HepG2 (cell line): ENCODE measurements at regions not wholly inside any gene's neighbourhood (a gene's known extent, or its start where the extent isn't known, plus 50 kb on each side); places are given as distances from the start of the nearest gene placed in this dataset.

Experiments used
- CEBPB ChIP-seq: IDR thresholded peaks from 2 replicates; pipeline ENCODE4 v1.6.1; 2011; ENCODE audit warnings: low read depth, low read length, improper control_type of control experiment, borderline replicate concordance
- DNMT1 ChIP-seq: sonication (generic); formaldehyde crosslinking; IDR thresholded peaks from 2 replicates; pipeline ENCODE4 v1.5.1; 2020; ENCODE audit warnings: mild to moderate bottlenecking, missing genetic modification reagents
- FOXK1 ChIP-seq: sonication (generic); formaldehyde crosslinking; IDR thresholded peaks from 2 replicates; pipeline ENCODE4 v1.4.0; 2020; ENCODE audit warnings: low read depth, missing genetic modification reagents, borderline replicate concordance
- HNF4G ChIP-seq, 2 experiments: sonication (generic) in 1 of 2; formaldehyde crosslinking in 1 of 2; IDR thresholded peaks; 2 replicates each; pipeline versions ENCODE4 v1.4.0 to v1.6.1; 2011 to 2020; ENCODE audit warnings: borderline replicate concordance in 2 of 2, low read depth in 2 of 2, mild to moderate bottlenecking in 2 of 2, low read length in 1 of 2, missing genetic modification reagents in 1 of 2, moderate library complexity in 1 of 2
- ISL2 ChIP-seq: sonication (generic); formaldehyde crosslinking; IDR thresholded peaks from 2 replicates; pipeline ENCODE4 v1.5.0; 2020; ENCODE audit warnings: missing genetic modification reagents
- TCF12 ChIP-seq, 2 experiments: fragments of 450-650 bp in 1 of 2; sonication (generic) in 1 of 2; formaldehyde crosslinking in 1 of 2; IDR thresholded peaks; 2 replicates each; pipeline versions ENCODE4 v1.6.1 to v1.8.0; 2017 to 2022; ENCODE audit warnings: antibody characterized with exemption in 1 of 2, mild to moderate bottlenecking in 1 of 2, missing genetic modification reagents in 1 of 2, moderate library complexity in 1 of 2
- TSC22D2 ChIP-seq: sonication (generic); formaldehyde crosslinking; IDR thresholded peaks from 2 replicates; pipeline ENCODE4 v1.5.1; 2020; ENCODE audit warnings: missing genetic modification reagents, mild to moderate bottlenecking, borderline replicate concordance
- ZBTB1 ChIP-seq: sonication (generic); formaldehyde crosslinking; IDR thresholded peaks from 2 replicates; pipeline ENCODE4 v1.4.0; 2020; ENCODE audit warnings: missing genetic modification reagents, borderline replicate concordance
- ZNF264 ChIP-seq: sonication (generic); formaldehyde crosslinking; IDR thresholded peaks from 2 replicates; pipeline ENCODE4 v1.4.0; 2020; ENCODE audit warnings: missing genetic modification reagents
- ZNF644 ChIP-seq: IDR thresholded peaks from 2 replicates; pipeline ENCODE4 v1.6.1; 2016; ENCODE audit warnings: low read depth
- TF ChIP-seq, protein P1 (sequence below): IDR thresholded peaks from 2 replicates; pipeline ENCODE4 v1.6.1; 2016; ENCODE audit warnings: low read depth
- TF ChIP-seq, protein P2 (sequence below): IDR thresholded peaks from 2 replicates; pipeline ENCODE4 v1.6.1; 2016
- TF ChIP-seq, protein P3 (sequence below), 2 experiments: fragments of 450-650 bp in 1 of 2; sonication (generic) in 1 of 2; formaldehyde crosslinking in 1 of 2; IDR thresholded peaks; 2 replicates each; pipeline versions ENCODE4 v1.6.1 to v1.8.0; 2016 to 2022; ENCODE audit warnings: antibody characterized with exemption in 1 of 2, mild to moderate bottlenecking in 1 of 2, missing genetic modification reagents in 1 of 2
- TF ChIP-seq, protein P4 (sequence below): sonication (generic); formaldehyde crosslinking; IDR thresholded peaks from 2 replicates; pipeline ENCODE4 v1.4.0; 2020; ENCODE audit warnings: missing genetic modification reagents

DNA sequence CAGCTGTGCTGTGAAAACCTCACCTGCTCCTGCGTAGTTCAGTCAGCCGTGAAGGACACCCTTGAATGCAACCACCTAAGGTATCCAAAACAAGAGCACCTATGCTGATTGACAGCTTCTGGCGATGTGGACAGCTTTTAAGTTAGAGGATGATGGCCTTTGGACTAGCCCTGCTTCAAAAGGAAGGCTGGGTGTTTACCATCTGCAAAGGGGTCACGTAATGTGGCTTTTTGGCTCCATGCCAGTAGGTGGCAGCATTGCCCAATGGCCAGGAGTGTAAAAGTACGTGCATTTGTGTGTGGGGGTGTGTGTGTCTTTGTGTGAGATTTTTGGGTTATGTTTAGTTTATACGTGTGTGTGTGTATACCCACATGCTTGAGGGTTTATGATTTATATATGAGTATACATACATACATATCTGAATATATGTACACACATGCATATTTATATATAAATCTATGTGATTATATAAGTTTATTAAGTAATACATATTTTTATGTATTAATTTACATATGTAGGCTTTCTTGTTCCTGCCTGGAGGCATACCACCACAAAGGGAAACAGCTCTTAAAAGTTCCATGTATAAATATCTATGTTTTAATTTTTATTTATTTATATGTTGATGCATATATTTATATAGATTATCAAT, 236.3 kb upstream of the ANKRD30A start (continued):
- TF ChIP-seq, protein P1, sequence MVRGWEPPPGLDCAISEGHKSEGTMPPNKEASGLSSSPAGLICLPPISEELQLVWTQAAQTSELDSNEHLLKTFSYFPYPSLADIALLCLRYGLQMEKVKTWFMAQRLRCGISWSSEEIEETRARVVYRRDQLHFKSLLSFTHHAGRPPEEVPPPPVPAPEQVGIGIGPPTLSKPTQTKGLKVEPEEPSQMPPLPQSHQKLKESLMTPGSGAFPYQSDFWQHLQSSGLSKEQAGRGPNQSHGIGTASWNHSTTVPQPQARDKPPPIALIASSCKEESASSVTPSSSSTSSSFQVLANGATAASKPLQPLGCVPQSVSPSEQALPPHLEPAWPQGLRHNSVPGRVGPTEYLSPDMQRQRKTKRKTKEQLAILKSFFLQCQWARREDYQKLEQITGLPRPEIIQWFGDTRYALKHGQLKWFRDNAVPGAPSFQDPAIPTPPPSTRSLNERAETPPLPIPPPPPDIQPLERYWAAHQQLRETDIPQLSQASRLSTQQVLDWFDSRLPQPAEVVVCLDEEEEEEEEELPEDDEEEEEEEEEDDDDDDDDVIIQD = peak; percentile 75; the same call in 1 of the 2 replicates
- peak; percentile 36; the same call in 1 of the 2 replicates for TF ChIP-seq ISL2
- no peak for TF ChIP-seq ZBTB1
- no peak for TF ChIP-seq TCF12 (IDR thresholded peaks at IDR 0.05)
- TF ChIP-seq TCF12 (CRISPR knock-in tag; IDR thresholded peaks at IDR 0.05) = no peak
- TF ChIP-seq ZNF264 (CRISPR knock-in tag) = peak; percentile 79; the same call in 1 of the 2 replicates
- peak; percentile 71; the same call in 1 of the 2 replicates for TF ChIP-seq ZNF644
- TF ChIP-seq DNMT1 (CRISPR knock-in tag) = no peak
- TF ChIP-seq, protein P2, sequence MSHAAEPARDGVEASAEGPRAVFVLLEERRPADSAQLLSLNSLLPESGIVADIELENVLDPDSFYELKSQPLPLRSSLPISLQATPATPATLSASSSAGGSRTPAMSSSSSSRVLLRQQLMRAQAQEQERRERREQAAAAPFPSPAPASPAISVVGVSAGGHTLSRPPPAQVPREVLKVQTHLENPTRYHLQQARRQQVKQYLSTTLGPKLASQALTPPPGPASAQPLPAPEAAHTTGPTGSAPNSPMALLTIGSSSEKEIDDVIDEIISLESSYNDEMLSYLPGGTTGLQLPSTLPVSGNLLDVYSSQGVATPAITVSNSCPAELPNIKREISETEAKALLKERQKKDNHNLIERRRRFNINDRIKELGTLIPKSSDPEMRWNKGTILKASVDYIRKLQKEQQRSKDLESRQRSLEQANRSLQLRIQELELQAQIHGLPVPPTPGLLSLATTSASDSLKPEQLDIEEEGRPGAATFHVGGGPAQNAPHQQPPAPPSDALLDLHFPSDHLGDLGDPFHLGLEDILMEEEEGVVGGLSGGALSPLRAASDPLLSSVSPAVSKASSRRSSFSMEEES = no peak
- TF ChIP-seq, protein P3, sequence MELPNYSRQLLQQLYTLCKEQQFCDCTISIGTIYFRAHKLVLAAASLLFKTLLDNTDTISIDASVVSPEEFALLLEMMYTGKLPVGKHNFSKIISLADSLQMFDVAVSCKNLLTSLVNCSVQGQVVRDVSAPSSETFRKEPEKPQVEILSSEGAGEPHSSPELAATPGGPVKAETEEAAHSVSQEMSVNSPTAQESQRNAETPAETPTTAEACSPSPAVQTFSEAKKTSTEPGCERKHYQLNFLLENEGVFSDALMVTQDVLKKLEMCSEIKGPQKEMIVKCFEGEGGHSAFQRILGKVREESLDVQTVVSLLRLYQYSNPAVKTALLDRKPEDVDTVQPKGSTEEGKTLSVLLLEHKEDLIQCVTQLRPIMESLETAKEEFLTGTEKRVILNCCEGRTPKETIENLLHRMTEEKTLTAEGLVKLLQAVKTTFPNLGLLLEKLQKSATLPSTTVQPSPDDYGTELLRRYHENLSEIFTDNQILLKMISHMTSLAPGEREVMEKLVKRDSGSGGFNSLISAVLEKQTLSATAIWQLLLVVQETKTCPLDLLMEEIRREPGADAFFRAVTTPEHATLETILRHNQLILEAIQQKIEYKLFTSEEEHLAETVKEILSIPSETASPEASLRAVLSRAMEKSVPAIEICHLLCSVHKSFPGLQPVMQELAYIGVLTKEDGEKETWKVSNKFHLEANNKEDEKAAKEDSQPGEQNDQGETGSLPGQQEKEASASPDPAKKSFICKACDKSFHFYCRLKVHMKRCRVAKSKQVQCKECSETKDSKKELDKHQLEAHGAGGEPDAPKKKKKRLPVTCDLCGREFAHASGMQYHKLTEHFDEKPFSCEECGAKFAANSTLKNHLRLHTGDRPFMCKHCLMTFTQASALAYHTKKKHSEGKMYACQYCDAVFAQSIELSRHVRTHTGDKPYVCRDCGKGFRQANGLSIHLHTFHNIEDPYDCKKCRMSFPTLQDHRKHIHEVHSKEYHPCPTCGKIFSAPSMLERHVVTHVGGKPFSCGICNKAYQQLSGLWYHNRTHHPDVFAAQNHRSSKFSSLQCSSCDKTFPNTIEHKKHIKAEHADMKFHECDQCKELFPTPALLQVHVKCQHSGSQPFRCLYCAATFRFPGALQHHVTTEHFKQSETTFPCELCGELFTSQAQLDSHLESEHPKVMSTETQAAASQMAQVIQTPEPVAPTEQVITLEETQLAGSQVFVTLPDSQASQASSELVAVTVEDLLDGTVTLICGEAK (IDR thresholded peaks at IDR 0.05) = no peak
- TF ChIP-seq, protein P3 (CRISPR knock-in tag; IDR thresholded peaks at IDR 0.05) = no peak; the same call in 1 of the 2 replicates
- peak; percentile 95 for TF ChIP-seq FOXK1 (CRISPR knock-in tag)
- peak; percentile 89 for TF ChIP-seq CEBPB
- TF ChIP-seq HNF4G (IDR thresholded peaks at IDR 0.05; ENCODE audit: borderline replicate concordance, low read depth, low read length) = peak; percentile 81
- TF ChIP-seq HNF4G (CRISPR knock-in tag; IDR thresholded peaks at IDR 0.05; ENCODE audit: borderline replicate concordance, low read depth) = peak; percentile 89; the same call in 1 of the 2 replicates
- no peak for TF ChIP-seq TSC22D2
- TF ChIP-seq, protein P4, sequence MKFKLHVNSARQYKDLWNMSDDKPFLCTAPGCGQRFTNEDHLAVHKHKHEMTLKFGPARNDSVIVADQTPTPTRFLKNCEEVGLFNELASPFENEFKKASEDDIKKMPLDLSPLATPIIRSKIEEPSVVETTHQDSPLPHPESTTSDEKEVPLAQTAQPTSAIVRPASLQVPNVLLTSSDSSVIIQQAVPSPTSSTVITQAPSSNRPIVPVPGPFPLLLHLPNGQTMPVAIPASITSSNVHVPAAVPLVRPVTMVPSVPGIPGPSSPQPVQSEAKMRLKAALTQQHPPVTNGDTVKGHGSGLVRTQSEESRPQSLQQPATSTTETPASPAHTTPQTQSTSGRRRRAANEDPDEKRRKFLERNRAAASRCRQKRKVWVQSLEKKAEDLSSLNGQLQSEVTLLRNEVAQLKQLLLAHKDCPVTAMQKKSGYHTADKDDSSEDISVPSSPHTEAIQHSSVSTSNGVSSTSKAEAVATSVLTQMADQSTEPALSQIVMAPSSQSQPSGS (CRISPR knock-in tag) = peak; percentile 57; the same call in 1 of the 2 replicates
